Psoas muscle (tissue), 7 donors: ENCODE measurements at regions not wholly inside any gene's neighbourhood (a gene's known extent, or its start where the extent isn't known, plus 50 kb on each side); places are given as distances from the start of the nearest gene placed in this dataset.

Experiments used
- ATAC-seq, 4 donors: fragments of 200-7000 bp; cut with Tn5 transposase; one replicate each; pipeline ENCODE4 v1.9.1; 2020; ENCODE audit warnings: moderate library complexity in 3 of 4, mild to moderate bottlenecking in 2 of 4
- DNase-seq, 2 donors: peaks; one replicate each; pipeline ENCODE4 v3.0.0-alpha.2; 2020
- H3K27ac ChIP-seq: fragments of 200-600 bp; one replicate; pipeline ENCODE4 v1.8.0; 2022
- H3K27me3 ChIP-seq, 3 donors: fragments of 200-600 bp in 1 of 3; one replicate each; pipeline versions ENCODE4 v1.6.1 to v1.8.0; 2013 to 2022; ENCODE audit warnings: low read length in 2 of 3, mild to moderate bottlenecking in 2 of 3, moderate library complexity in 1 of 3; ENCODE audit not compliant: insufficient read depth in 3 of 3
- H3K36me3 ChIP-seq, 2 donors: fragments of 200-600 bp in 1 of 2; one replicate each; pipeline versions ENCODE4 v1.6.1 to v1.8.0; 2013 to 2022; ENCODE audit warnings: low read depth in 1 of 2, mild to moderate bottlenecking in 1 of 2, moderate library complexity in 1 of 2; ENCODE audit not compliant: insufficient read depth in 1 of 2
- H3K4me1 ChIP-seq: fragments of 200-600 bp; one replicate; pipeline ENCODE4 v1.8.0; 2022
- H3K4me3 ChIP-seq: fragments of 200-600 bp; one replicate; pipeline ENCODE4 v1.8.0; 2022; ENCODE audit warnings: mild to moderate bottlenecking
- H3K9me3 ChIP-seq: fragments of 200-600 bp; one replicate; pipeline ENCODE4 v1.8.0; 2022
- CTCF ChIP-seq: fragments of 200-600 bp; IDR thresholded peaks from one replicate; pipeline ENCODE4 v1.8.0; 2022; ENCODE audit warnings: antibody characterized with exemption
- WGBS, 3 donors: extraction: QIAGEN DNeasy Blood & Tissue Kit; methylation state at CpG; one replicate each; pipeline versions ENCODE4 v1.1.6 to v1.1.7; 2013; 5-methylcytosine and 5-hydroxymethylcytosine counted together
- intact Hi-C, 2 donors: fragments of 100-400 bp; cut with DNase I; formaldehyde crosslinking; loops; one replicate each; pipeline versions ENCODE4 v1.11.0 to v1.14.2; 2022
- donor health status: healthy with polysubstance abuse.
- donor health status: DM: no; HTN: no; CAD: no; lungs with moderate emphysema.
- donor health status: Bipolar disorder and iron deficiency.
- donor health status: healthy.
- donor health status: DM: yes; HTN: yes; CAD: no.
- donor health status: DM: no; HTN: no; CAD: no.
- donor health status: DM: yes; HTN: yes; CAD: no.

GRCh38 chr5:124468671-124469411 is 277.6 kb downstream of the ZNF608 start:
- Histone ChIP-seq H3K9me3 (no peaks in the 10 kb centered on the region), H3K36me3 (no peaks in the 10 kb centered on the region), H3K27me3 (no peaks in the 10 kb centered on the region), H3K4me3 (no peak overlapping the region), H3K4me1 (no peaks in the 10 kb centered on the region), H3K27ac (no peak overlapping the region)
- WGBS, 3 donors, result 82 to 84% (median 82%) methylated on average over 5 of the region's 5 CpGs
- DNase-seq, result no peak
- intact Hi-C loops, result no loop called here
- TF ChIP-seq CTCF, result no peak
- ATAC-seq, result no peak

- DNase-seq (no peak), ATAC-seq (no peak)
- H3K27ac ChIP-seq, result no peak overlapping the region
- intact Hi-C loops, result no loop called here
- TF ChIP-seq CTCF, result no peak
- no peaks in the 10 kb centered on the region for H3K27me3 ChIP-seq
- H3K4me3 ChIP-seq, result no peak overlapping the region
- no peaks in the 10 kb centered on the region for H3K36me3 ChIP-seq
- 98 to 100% (median 100%) methylated on average over 1 of the region's 1 CpG for WGBS, 3 donors
- no peaks in the 10 kb centered on the region for H3K4me1 ChIP-seq
- no peaks in the 10 kb centered on the region for H3K9me3 ChIP-seq
Measured at GRCh38 chr5:124467745-124468144, 278.7 kb downstream of the ZNF608 start.

- Histone ChIP-seq H3K9me3 (no peaks in the 10 kb centered on the region), H3K27ac (no peak overlapping the region), H3K27me3 (no peaks in the 10 kb centered on the region), H3K4me3 (no peak overlapping the region), H3K4me1 (no peaks in the 10 kb centered on the region), H3K36me3 (no peaks in the 10 kb centered on the region)
- TF ChIP-seq CTCF, result no peak
- no peak for DNase-seq
- no peak for ATAC-seq
- 55 to 63% (median 56%) methylated on average over 4 of the region's 4 CpGs for WGBS, 3 donors
- intact Hi-C loops, result no loop called here
Measured at GRCh38 chr5:124466011-124466410, 280.4 kb downstream of the ZNF608 start.

GRCh38 chr5:124463851-124464250 is 282.6 kb downstream of the ZNF608 start:
- ATAC-seq, result no peak

More at GRCh38 chr5:124463851-124464250, 282.6 kb downstream of the ZNF608 start:
- 63 to 81% (median 66%) methylated on average over 3 of the region's 3 CpGs for WGBS, 3 donors
- TF ChIP-seq CTCF, result no peak
- Histone ChIP-seq H3K27me3 (no peaks in the 10 kb centered on the region), H3K9me3 (no peaks in the 10 kb centered on the region), H3K27ac (no peak overlapping the region), H3K4me3 (no peak overlapping the region), H3K36me3 (no peaks in the 10 kb centered on the region), H3K4me1 (no peaks in the 10 kb centered on the region)
- DNase-seq, result no peak
- intact Hi-C loops, result no loop called here
